Keratinocyte (primary cell): ENCODE measurements at regions not wholly inside any gene's neighbourhood (a gene's known extent, or its start where the extent isn't known, plus 50 kb on each side); places are given as distances from the start of the nearest gene placed in this dataset.

Experiments used
- DNase-seq: peaks from one replicate; pipeline ENCODE4 v3.0.0-alpha.2; 2011; ENCODE audit warnings: low read depth, missing footprints, low spot score
- FAIRE-seq: peaks from 2 replicates; lab custom pipeline; 2011; peaks lifted over from hg19 to GRCh38; lab: Jason Lieb, UNC
- H2AFZ ChIP-seq: 2 replicates; pipeline ENCODE4 v1.6.0; 2012; ENCODE audit warnings: low read length, control low read depth, inconsistent platforms; ENCODE audit not compliant: control insufficient read depth
- H3K27ac ChIP-seq: 2 replicates; pipeline ENCODE4 v1.5.1; 2011; ENCODE audit warnings: low read length; ENCODE audit not compliant: control insufficient read depth, insufficient read depth
- H3K27me3 ChIP-seq: 3 replicates; pipeline ENCODE4 v1.6.0; 2011; ENCODE audit warnings: low read length; ENCODE audit not compliant: control insufficient read depth, insufficient read depth; ENCODE audit errors: extremely low read depth
- H3K36me3 ChIP-seq, 2 experiments: 2 replicates in 1 of 2; 3 replicates in 1 of 2; pipeline ENCODE4 v1.5.1; 2011; ENCODE audit warnings: low read length in 2 of 2, mild to moderate bottlenecking in 1 of 2; ENCODE audit not compliant: control insufficient read depth in 2 of 2, insufficient read depth in 2 of 2; ENCODE audit errors: extremely low read depth in 1 of 2
- H3K4me1 ChIP-seq: 3 replicates; pipeline ENCODE4 v1.5.1; 2011; ENCODE audit warnings: low read length; ENCODE audit not compliant: control insufficient read depth, insufficient read depth; ENCODE audit errors: extremely low read depth
- H3K4me2 ChIP-seq: 3 replicates; pipeline ENCODE4 v1.6.0; 2011; ENCODE audit warnings: low read depth, low read length; ENCODE audit not compliant: control insufficient read depth, insufficient read depth; ENCODE audit errors: extremely low read depth
- H3K4me3 ChIP-seq, 3 experiments: fragments of 200-600 bp in 1 of 3; sonication (generic) in 1 of 3; 2 replicates in 2 of 3; 3 replicates in 1 of 3; pipeline ENCODE4 v1.5.1; 2011 to 2016; ENCODE audit warnings: low read length in 3 of 3, mild to moderate bottlenecking in 3 of 3, control low read depth in 2 of 3, inconsistent platforms in 1 of 3, low read depth in 1 of 3, mixed read lengths in 1 of 3, mixed run types in 1 of 3, moderate library complexity in 1 of 3; ENCODE audit not compliant: control insufficient read depth in 2 of 3, insufficient read depth in 2 of 3; ENCODE audit errors: extremely low read depth in 1 of 3
- H3K79me2 ChIP-seq: 2 replicates; pipeline ENCODE4 v1.6.0; 2012; ENCODE audit warnings: low read length; ENCODE audit not compliant: control insufficient read depth, insufficient read depth
- H3K9ac ChIP-seq: 3 replicates; pipeline ENCODE4 v1.6.0; 2011; ENCODE audit warnings: low read length; ENCODE audit not compliant: control insufficient read depth, insufficient read depth; ENCODE audit errors: extremely low read depth
- H3K9me1 ChIP-seq: 3 replicates; pipeline ENCODE4 v1.6.0; 2011; ENCODE audit warnings: low read length; ENCODE audit not compliant: control insufficient read depth, insufficient read depth; ENCODE audit errors: extremely low read depth
- H3K9me3 ChIP-seq: 2 replicates; pipeline ENCODE4 v1.5.1; 2012; ENCODE audit warnings: low read depth, low read length; ENCODE audit not compliant: control insufficient read depth
- H4K20me1 ChIP-seq: 3 replicates; pipeline ENCODE4 v1.6.0; 2011; ENCODE audit warnings: low read length; ENCODE audit not compliant: control insufficient read depth, insufficient read depth; ENCODE audit errors: extremely low read depth
- CTCF ChIP-seq, 3 experiments: IDR thresholded peaks in 1 of 3; conservative IDR thresholded peaks in 1 of 3; optimal IDR thresholded peaks in 1 of 3; 2 replicates in 2 of 3; 3 replicates in 1 of 3; pipeline versions ENCODE3 to v1.5.1; 2011; ENCODE audit warnings: low read length in 3 of 3, mild to moderate bottlenecking in 3 of 3, moderate library complexity in 2 of 3, control low read depth in 1 of 3, inconsistent platforms in 1 of 3; ENCODE audit not compliant: insufficient read depth in 2 of 3; ENCODE audit errors: extremely low read depth in 1 of 3
- EZH2 ChIP-seq: IDR thresholded peaks from one replicate; pipeline ENCODE4 v1.6.1; 2012; ENCODE audit warnings: inconsistent platforms, mild to moderate bottlenecking, low read length, moderate library complexity
- dilution Hi-C: fragments of 300-500 bp; cut with MboI; formaldehyde crosslinking; loops from one replicate; pipeline ENCODE4 v1.7.0; 2020; ENCODE audit warnings: low sequenced_read_pairs; ENCODE audit not compliant: extremely low pct_ligation_motif_present

- no peak overlapping the region for H3K27ac ChIP-seq
- no peaks in the 10 kb centered on the region for H3K9me3 ChIP-seq
- H3K79me2 ChIP-seq: no peaks in the 10 kb centered on the region
- no peak overlapping the region for H3K4me2 ChIP-seq
- no peaks in the 10 kb centered on the region for H3K27me3 ChIP-seq
- TF ChIP-seq CTCF (optimal IDR thresholded peaks at IDR 0.05 in 1 of 3, IDR thresholded peaks at IDR 0.05 in 1 of 3, conservative IDR thresholded peaks at IDR 0.05 in 1 of 3; ENCODE audit: extremely low read depth in 1 of 3, insufficient read depth in 2 of 3, low read length in 3 of 3): no peak
- TF ChIP-seq EZH2: no peak
- H2AFZ ChIP-seq: no peak overlapping the region
- H3K9ac ChIP-seq: no peak overlapping the region
- FAIRE-seq (no peak), DNase-seq (no peak)
- no peaks in the 10 kb centered on the region for H3K4me1 ChIP-seq
- no peaks in the 10 kb centered on the region for H4K20me1 ChIP-seq
- no peaks in the 10 kb centered on the region for H3K9me1 ChIP-seq
- dilution Hi-C loops: no loop called here
- no peaks in the 10 kb centered on the region for H3K36me3 ChIP-seq
- H3K4me3 ChIP-seq: no peak overlapping the region
Measured at GRCh38 chr9:10843151-10843550, 230.3 kb upstream of the PTPRD start.

GRCh38 chr9:10855847-10856246, 243.0 kb upstream of the PTPRD start:
- Histone ChIP-seq H3K27me3 (no peaks in the 10 kb centered on the region), H3K9ac (no peak overlapping the region), H3K9me1 (no peaks in the 10 kb centered on the region), H3K4me3 (no peak overlapping the region), H3K36me3 (no peaks in the 10 kb centered on the region), H2AFZ (no peak overlapping the region), H3K79me2 (no peaks in the 10 kb centered on the region), H3K4me1 (no peaks in the 10 kb centered on the region), H3K4me2 (no peak overlapping the region), H4K20me1 (no peaks in the 10 kb centered on the region), H3K9me3 (no peaks in the 10 kb centered on the region), H3K27ac (no peak overlapping the region)
- FAIRE-seq (no peak), DNase-seq (no peak)
- dilution Hi-C loops: no loop called here
- TF ChIP-seq CTCF (optimal IDR thresholded peaks at IDR 0.05 in 1 of 3, IDR thresholded peaks at IDR 0.05 in 1 of 3, conservative IDR thresholded peaks at IDR 0.05 in 1 of 3; ENCODE audit: extremely low read depth in 1 of 3, insufficient read depth in 2 of 3, low read length in 3 of 3) (peak in 1 of 3 experiments; percentile 10), EZH2 (no peak)
